SK-N-MC (cell line): ENCODE measurements at regions not wholly inside any gene's neighbourhood (a gene's known extent, or its start where the extent isn't known, plus 50 kb on each side); places are given as distances from the start of the nearest gene placed in this dataset.

Experiments used
- DNase-seq: peaks from one replicate; pipeline ENCODE4 v3.0.0-alpha.2; 2011; ENCODE audit warnings: low read depth, low spot score
- H3K27ac ChIP-seq: fragments of 200-600 bp; sonication (generic); 2 replicates; pipeline ENCODE4 v1.5.1; 2016; ENCODE audit warnings: mixed run types
- H3K36me3 ChIP-seq: fragments of 200-600 bp; sonication (generic); 2 replicates; pipeline ENCODE4 v1.6.1; 2017; ENCODE audit warnings: antibody characterized with exemption, low read length, mixed read lengths; ENCODE audit not compliant: insufficient read depth
- H3K4me3 ChIP-seq: fragments of 200-600 bp; sonication (generic); 2 replicates; pipeline ENCODE4 v1.5.1; 2016
- H3K9ac ChIP-seq: fragments of 200-600 bp; sonication (generic); 2 replicates; pipeline ENCODE4 v1.8.0; 2017; ENCODE audit warnings: mixed run types, mixed read lengths; ENCODE audit not compliant: insufficient read length
- H3K9me3 ChIP-seq: fragments of 200-600 bp; sonication (generic); 2 replicates; pipeline ENCODE4 v1.6.1; 2017; ENCODE audit warnings: low read depth, mild to moderate bottlenecking, antibody characterized with exemption, low read length, moderate library complexity, mixed read lengths
- EZH2 ChIP-seq: fragments of 200-600 bp; sonication (generic); IDR thresholded peaks from one replicate; pipeline ENCODE4 v1.6.1; 2017; ENCODE audit warnings: antibody characterized with exemption
- FOXP2 ChIP-seq: optimal IDR thresholded peaks from 2 replicates; pipeline ENCODE3; 2011; ENCODE audit warnings: mild to moderate bottlenecking, moderate library complexity; ENCODE audit not compliant: insufficient read depth; ENCODE audit errors: extremely low read length, control extremely low read depth
- POLR2AphosphoS5 ChIP-seq: IDR thresholded peaks from 2 replicates; pipeline ENCODE4 v1.6.1; 2012; ENCODE audit warnings: mild to moderate bottlenecking, low read depth, low read length, borderline replicate concordance

- H3K27ac ChIP-seq, result no peak overlapping the region
- no peak for DNase-seq
- TF ChIP-seq EZH2 (no peak), FOXP2 (no peak), POLR2AphosphoS5 (no peak)
- no peaks in the 10 kb centered on the region for H3K36me3 ChIP-seq
- H3K9ac ChIP-seq, result no peak overlapping the region
- H3K9me3 ChIP-seq, result no peaks in the 10 kb centered on the region
- H3K4me3 ChIP-seq, result no peak overlapping the region
Measured at GRCh38 chr19:27762933-27763332, 1450.0 kb downstream of the UQCRFS1 start.

DNA sequence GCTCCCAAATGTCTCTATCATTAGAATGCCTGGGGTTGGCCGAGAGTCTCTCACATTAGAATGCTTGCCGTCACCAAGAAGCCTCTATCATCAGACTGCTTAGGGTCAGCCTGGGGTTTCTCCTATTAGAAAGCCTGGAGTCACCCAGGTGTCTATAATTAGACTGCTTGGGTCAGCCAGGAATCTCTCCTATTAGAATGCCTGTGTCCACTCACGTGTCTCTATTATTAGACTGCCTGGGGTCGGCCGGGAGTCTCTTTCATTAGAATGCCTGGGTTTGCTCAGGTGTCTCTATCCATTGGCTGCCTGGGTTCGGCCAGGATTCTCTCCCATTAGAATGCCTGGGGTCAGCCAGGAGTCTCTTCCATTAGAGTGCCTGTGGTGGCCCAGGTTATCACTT is 1453.1 kb downstream of the UQCRFS1 start:
- no peaks in the 10 kb centered on the region for H3K36me3 ChIP-seq
- no peaks in the 10 kb centered on the region for H3K9me3 ChIP-seq
- DNase-seq, result no peak
- no peak overlapping the region for H3K27ac ChIP-seq
- TF ChIP-seq EZH2 (no peak), FOXP2 (no peak), POLR2AphosphoS5 (no peak)
- no peak overlapping the region for H3K9ac ChIP-seq
- H3K4me3 ChIP-seq, result no peak overlapping the region

DNA sequence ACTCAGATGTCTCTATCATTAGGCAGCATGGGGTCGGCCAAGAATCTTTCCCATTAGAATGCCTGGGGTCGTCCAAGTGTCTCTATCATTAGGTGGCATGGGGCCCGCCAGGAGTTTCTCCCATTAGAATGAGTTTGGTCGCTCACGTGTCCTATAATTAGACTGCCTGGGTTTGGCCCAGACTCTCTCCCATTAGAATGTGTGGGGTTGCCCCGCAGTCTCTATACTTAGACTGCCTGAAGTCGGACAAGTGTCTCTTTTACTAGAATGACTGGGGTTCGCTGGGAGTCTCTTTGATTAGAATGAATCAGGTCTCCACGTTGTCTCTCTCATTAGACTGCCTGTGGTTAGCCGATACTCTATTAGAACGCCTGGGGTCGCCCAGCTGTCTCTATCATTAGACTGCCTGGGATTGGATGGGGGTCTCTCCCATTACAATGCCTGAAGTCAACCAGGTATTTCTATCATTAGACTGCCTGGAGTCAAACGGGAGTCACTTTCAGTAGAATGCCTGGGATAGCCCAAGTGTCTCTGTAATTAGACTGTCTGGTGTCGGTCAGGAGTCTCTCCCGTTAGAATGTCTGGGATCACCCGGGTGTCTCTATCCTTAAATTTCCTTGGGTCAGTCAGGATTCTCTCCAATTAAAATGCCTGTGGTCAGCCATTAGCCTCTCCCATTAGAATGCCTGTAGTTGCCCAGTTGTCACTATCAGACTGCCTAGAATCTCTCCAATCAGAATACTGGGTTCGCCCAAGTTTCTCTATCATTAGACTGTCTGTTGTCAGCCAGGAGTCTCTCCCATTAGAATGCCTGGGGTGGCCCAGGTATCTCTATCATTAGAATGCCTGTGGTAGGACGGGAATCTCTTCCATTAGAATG is 1454.1 kb downstream of the UQCRFS1 start:
- DNase-seq, result no peak
- Histone ChIP-seq H3K9ac (no peak overlapping the region), H3K36me3 (no peaks in the 10 kb centered on the region), H3K9me3 (no peaks in the 10 kb centered on the region), H3K27ac (no peak overlapping the region), H3K4me3 (no peak overlapping the region)
- TF ChIP-seq EZH2 (no peak), FOXP2 (no peak)

DNA sequence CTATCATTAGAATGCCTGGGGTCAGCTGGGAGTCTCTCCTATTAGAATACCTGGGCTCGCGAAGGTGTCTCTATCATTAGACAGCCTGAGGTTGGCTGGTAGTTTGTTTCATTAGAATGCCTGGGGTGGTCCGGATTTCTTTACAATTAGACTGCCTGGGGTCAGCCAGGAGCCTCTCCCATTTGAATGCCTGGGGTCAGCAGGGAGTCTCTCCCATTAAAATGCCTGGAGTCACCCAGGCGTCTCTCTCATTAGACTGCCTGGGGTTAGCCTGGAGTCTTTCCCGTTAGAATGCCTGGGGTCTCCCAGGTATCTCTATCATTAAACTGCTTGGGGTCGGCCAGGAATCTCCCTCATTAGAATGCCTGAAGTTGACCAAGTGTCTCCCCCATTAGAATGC is 1458.3 kb downstream of the UQCRFS1 start:
- DNase-seq, result no peak
- H3K36me3 ChIP-seq, result no peaks in the 10 kb centered on the region
- no peaks in the 10 kb centered on the region for H3K9me3 ChIP-seq
- H3K27ac ChIP-seq, result no peak overlapping the region
- TF ChIP-seq POLR2AphosphoS5 (no peak), EZH2 (no peak), FOXP2 (no peak)
- no peak overlapping the region for H3K4me3 ChIP-seq
- H3K9ac ChIP-seq, result no peak overlapping the region

GRCh38 chr19:27753622-27754021 is 1459.3 kb downstream of the UQCRFS1 start:
- Histone ChIP-seq H3K9ac (no peak overlapping the region), H3K36me3 (no peaks in the 10 kb centered on the region), H3K9me3 (no peaks in the 10 kb centered on the region), H3K4me3 (no peak overlapping the region), H3K27ac (no peak overlapping the region)
- DNase-seq, result no peak
- TF ChIP-seq FOXP2 (no peak), POLR2AphosphoS5 (no peak), EZH2 (no peak)

GRCh38 chr19:27752530-27753184 is 1460.3 kb downstream of the UQCRFS1 start:
- H3K9ac ChIP-seq, result no peak overlapping the region
- no peak overlapping the region for H3K27ac ChIP-seq
- no peak for DNase-seq
- no peak for TF ChIP-seq POLR2AphosphoS5
- no peak for TF ChIP-seq EZH2
- no peak for TF ChIP-seq FOXP2
- H3K9me3 ChIP-seq, result no peaks in the 10 kb centered on the region
- H3K36me3 ChIP-seq, result no peaks in the 10 kb centered on the region
- H3K4me3 ChIP-seq, result no peak overlapping the region

DNA sequence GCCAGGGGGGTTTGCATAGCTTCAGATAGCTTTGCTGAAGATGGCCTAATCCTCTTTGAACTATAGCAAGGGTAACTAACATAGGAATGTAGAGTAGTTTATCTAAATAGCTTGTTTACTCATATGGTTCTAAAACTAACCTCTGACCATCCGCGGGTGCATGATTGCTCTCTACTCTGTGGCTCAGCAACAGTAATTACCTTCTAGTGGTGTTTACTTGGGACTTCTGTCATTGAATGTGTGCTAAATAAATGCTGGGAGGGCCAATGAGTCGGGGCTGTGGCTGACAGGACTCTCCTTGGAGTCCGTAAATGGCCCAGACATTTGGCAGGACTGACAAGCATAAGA is 1461.9 kb downstream of the UQCRFS1 start:
- no peak for DNase-seq
- H3K27ac ChIP-seq, result no peak overlapping the region
- TF ChIP-seq EZH2 (no peak), FOXP2 (no peak), POLR2AphosphoS5 (no peak)
- no peaks in the 10 kb centered on the region; the same call in 1 of the 2 replicates for H3K36me3 ChIP-seq
- no peaks in the 10 kb centered on the region for H3K9me3 ChIP-seq
- H3K9ac ChIP-seq, result no peak overlapping the region
- no peak overlapping the region for H3K4me3 ChIP-seq

GRCh38 chr19:27750391-27751043 is 1462.4 kb downstream of the UQCRFS1 start:
- H3K36me3 ChIP-seq, result no peaks in the 10 kb centered on the region; the same call in 1 of the 2 replicates
- TF ChIP-seq EZH2 (no peak), FOXP2 (no peak), POLR2AphosphoS5 (no peak)
- no peak overlapping the region for H3K27ac ChIP-seq
- H3K4me3 ChIP-seq, result no peak overlapping the region
- H3K9me3 ChIP-seq, result no peaks in the 10 kb centered on the region
- no peak overlapping the region for H3K9ac ChIP-seq
- no peak for DNase-seq
